G401 (cell line): ENCODE measurements at regions not wholly inside any gene's neighbourhood (a gene's known extent, or its start where the extent isn't known, plus 50 kb on each side); places are given as distances from the start of the nearest gene placed in this dataset.

Experiments used
- DNase-seq: peaks from one replicate; pipeline ENCODE4 v3.0.0-alpha.2; 2015; ENCODE audit warnings: low spot score
- in situ Hi-C: cut with HindIII; loops from 2 replicates; pipeline ENCODE4 v1.10.0; 2016; ENCODE audit warnings: low sequenced_read_pairs, mixed read lengths

- in situ Hi-C loops: no loop called here
- no peak for DNase-seq
These were observed 57.9 kb upstream of the KCNE2 start for GRCh38 chr21:34305605-34306604.

GRCh38 chr21:34307991-34308532 lies 55.7 kb upstream of the KCNE2 start:
- in situ Hi-C loops: no loop called here
- DNase-seq: no peak

- in situ Hi-C loops: no loop called here
These were observed 52.1 kb upstream of the KCNE2 start for GRCh38 chr21:34311561-34312330.

GRCh38 chr21:34313116-34313515 lies 50.7 kb upstream of the KCNE2 start:
- no peak for DNase-seq
- in situ Hi-C loops: no loop called here

More at GRCh38 chr21:34311561-34312330, 52.1 kb upstream of the KCNE2 start:
- no peak for DNase-seq
